ENCODE measurements at regions not wholly inside any gene's neighbourhood (a gene's known extent, or its start where the extent isn't known, plus 50 kb on each side); places are given as distances from the start of the nearest gene placed in this dataset.

- no peaks in the 10 kb centered on the region for H3K36me3 Mint-ChIP-seq
- peaks cover 2 to 14% (median 7%) of the 10 kb centered on the region in 7 donors for H3K9me3 Mint-ChIP-seq
- Histone ChIP-seq H3K4me3 (replicated peaks in 1 of 3; ENCODE audit: low read depth in 2 of 3, low read length in 3 of 3) (no peak overlapping the region), H3K36me3 (replicated peaks in 1 of 2; ENCODE audit: control insufficient read depth in 1 of 2, insufficient read depth in 2 of 2, low read length in 2 of 2) (no peaks in the 10 kb centered on the region), H3K27me3 (ENCODE audit: control insufficient read depth in 2 of 2, insufficient read depth in 2 of 2, low read length in 2 of 2) (no peaks in the 10 kb centered on the region), H4K20me1 (ENCODE audit: insufficient read depth, low read length) (no peaks in the 10 kb centered on the region), H3K4me1 (ENCODE audit: control insufficient read depth in 1 of 2, insufficient read depth in 2 of 2, low read length in 2 of 2) (no peaks in the 10 kb centered on the region), H3K27ac (ENCODE audit: low read depth in 1 of 2, low read length in 2 of 2) (no peak overlapping the region), H3K79me2 (ENCODE audit: insufficient read depth, low read length) (no peaks in the 10 kb centered on the region), H3K4me2 (replicated peaks; ENCODE audit: extremely low read depth, low read length, poor library complexity, severe bottlenecking) (no peak overlapping the region), H3K9ac (ENCODE audit: insufficient read depth, low read length, poor library complexity, severe bottlenecking) (no peak overlapping the region), H3K9me3 (replicated peaks in 1 of 2; ENCODE audit: control insufficient read depth in 1 of 2, insufficient read depth in 1 of 2, low read length in 2 of 2) (no peaks in the 10 kb centered on the region), H2AFZ (ENCODE audit: insufficient read depth, low read depth, low read length, poor library complexity, severe bottlenecking) (no peak overlapping the region)
- TF ChIP-seq CTCF (IDR thresholded peaks at IDR 0.05) = no peak
- H3K4me3 Mint-ChIP-seq = no peak overlapping the region
- no peak for DNase-seq
- no CpG with 5 or more reads among the region's 1 CpG for WGBS (ENCODE audit: insufficient coverage)
- no peak overlapping the region for H3K27ac Mint-ChIP-seq
- H3K27me3 Mint-ChIP-seq (ENCODE audit: low read depth in 3 of 3) = no peaks in the 10 kb centered on the region
- intact Hi-C loops (cut with micrococcal nuclease) = no loop called here
- H3K4me1 Mint-ChIP-seq = no peaks in the 10 kb centered on the region
These were observed 139.6 kb upstream of the ARHGAP28 start for GRCh38 chr18:6589923-6590322.

- no peak overlapping the region for H3K4me3 Mint-ChIP-seq
- no peak overlapping the region for H3K4me3 ChIP-seq (replicated peaks in 1 of 3; ENCODE audit: low read depth in 2 of 3, low read length in 3 of 3)
- H3K4me1 Mint-ChIP-seq = no peaks in the 10 kb centered on the region
- H3K9ac ChIP-seq (ENCODE audit: insufficient read depth, low read length, poor library complexity, severe bottlenecking) = no peak overlapping the region
- no peak overlapping the region for H2AFZ ChIP-seq (ENCODE audit: insufficient read depth, low read depth, low read length, poor library complexity, severe bottlenecking)
- H4K20me1 ChIP-seq (ENCODE audit: insufficient read depth, low read length) = no peaks in the 10 kb centered on the region
- no peaks in the 10 kb centered on the region for H3K27me3 Mint-ChIP-seq (ENCODE audit: low read depth in 3 of 3)
- H3K4me2 ChIP-seq (replicated peaks; ENCODE audit: extremely low read depth, low read length, poor library complexity, severe bottlenecking) = no peak overlapping the region
- H3K27ac ChIP-seq (ENCODE audit: low read depth in 1 of 2, low read length in 2 of 2) = no peak overlapping the region
- no peaks in the 10 kb centered on the region for H3K4me1 ChIP-seq (ENCODE audit: control insufficient read depth in 1 of 2, insufficient read depth in 2 of 2, low read length in 2 of 2)
- H3K9me3 Mint-ChIP-seq = peaks cover 4 to 15% (median 6%) of the 10 kb centered on the region in 7 donors
- no peak for DNase-seq
- TF ChIP-seq CTCF (IDR thresholded peaks at IDR 0.05) = no peak
- WGBS (ENCODE audit: insufficient coverage) = no CpG with 5 or more reads among the region's 3 CpGs
- no peak overlapping the region for H3K27ac Mint-ChIP-seq
- H3K9me3 ChIP-seq (replicated peaks in 1 of 2; ENCODE audit: control insufficient read depth in 1 of 2, insufficient read depth in 1 of 2, low read length in 2 of 2) = no peaks in the 10 kb centered on the region
- no peaks in the 10 kb centered on the region for H3K36me3 ChIP-seq (replicated peaks in 1 of 2; ENCODE audit: control insufficient read depth in 1 of 2, insufficient read depth in 2 of 2, low read length in 2 of 2)
- H3K36me3 Mint-ChIP-seq = no peaks in the 10 kb centered on the region
- H3K27me3 ChIP-seq (ENCODE audit: control insufficient read depth in 2 of 2, insufficient read depth in 2 of 2, low read length in 2 of 2) = no peaks in the 10 kb centered on the region
- intact Hi-C loops (cut with micrococcal nuclease) = no loop called here
- H3K79me2 ChIP-seq (ENCODE audit: insufficient read depth, low read length) = no peaks in the 10 kb centered on the region
These were observed 139.2 kb upstream of the ARHGAP28 start for GRCh38 chr18:6590326-6590725.

All from CD14-positive monocyte (primary cell).